ENCODE measurements at regions not wholly inside any gene's neighbourhood (a gene's known extent, or its start where the extent isn't known, plus 50 kb on each side); places are given as distances from the start of the nearest gene placed in this dataset.
"Not testable (repeated sequence)": the region's sequence is repeated elsewhere in the genome, so short reads cannot be mapped to it uniquely, and the experiment has no call there.

- no peak for DNase-seq
These were observed 71.3 kb upstream of the SLC25A36 start for GRCh38 chr3:140870351-140870750.

DNA sequence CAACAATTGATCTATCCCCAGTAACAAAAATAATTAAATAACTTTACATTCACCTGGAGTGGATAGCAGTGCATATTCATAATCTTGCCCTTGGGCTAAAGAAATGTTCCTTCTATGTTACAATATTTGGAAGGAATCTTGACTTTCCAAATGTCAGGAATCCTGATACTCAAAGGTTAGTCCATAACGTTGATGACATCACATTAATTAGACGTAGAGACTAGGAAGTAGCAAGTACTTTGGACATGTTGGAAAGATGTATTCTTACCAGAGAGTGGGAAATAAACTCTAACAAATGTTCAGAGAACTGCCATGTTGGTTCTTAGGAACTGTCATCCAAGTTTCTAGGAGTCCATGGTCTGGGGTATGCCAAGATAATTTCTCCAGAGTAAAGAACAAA is 70.6 kb upstream of the SLC25A36 start:
- no peak for DNase-seq

- DNase-seq = not testable (repeated sequence)
These were observed 69.5 kb upstream of the SLC25A36 start for GRCh38 chr3:140872165-140872564.

DNA sequence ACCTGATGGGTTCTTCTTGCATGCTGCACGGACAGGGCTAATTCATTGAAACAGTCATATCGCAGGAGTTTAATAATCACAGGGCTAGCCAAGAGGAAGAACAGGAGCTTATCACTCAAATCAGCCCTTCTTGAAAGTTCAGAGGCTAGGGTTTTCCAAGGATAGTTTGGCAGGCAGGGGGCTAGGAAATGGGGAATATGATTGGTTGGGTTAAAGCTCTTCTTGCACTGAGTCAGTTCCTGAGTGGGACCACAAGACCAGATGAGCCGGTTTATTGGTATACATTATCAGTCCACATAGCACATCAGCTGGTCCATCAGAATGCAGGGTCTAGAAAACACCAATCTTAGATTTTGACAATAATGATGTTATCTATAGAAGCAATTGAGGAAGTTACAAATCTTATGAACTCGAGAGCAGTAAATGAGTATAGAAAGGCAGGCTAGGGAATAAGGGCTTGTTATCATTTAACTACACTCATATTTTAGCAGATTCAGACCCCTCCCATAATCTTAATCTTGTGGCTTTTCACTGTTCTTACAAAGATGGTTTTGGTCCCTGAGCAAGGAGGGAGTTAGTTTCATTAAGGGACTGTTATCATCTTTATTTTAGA is 58.1 kb upstream of the SLC25A36 start:
- no peak for DNase-seq

GRCh38 chr3:140885697-140886096 is 55.9 kb upstream of the SLC25A36 start:
- DNase-seq = not testable (repeated sequence)
